ENCODE measurements at regions not wholly inside any gene's neighbourhood (a gene's known extent, or its start where the extent isn't known, plus 50 kb on each side); places are given as distances from the start of the nearest gene placed in this dataset.

DNA sequence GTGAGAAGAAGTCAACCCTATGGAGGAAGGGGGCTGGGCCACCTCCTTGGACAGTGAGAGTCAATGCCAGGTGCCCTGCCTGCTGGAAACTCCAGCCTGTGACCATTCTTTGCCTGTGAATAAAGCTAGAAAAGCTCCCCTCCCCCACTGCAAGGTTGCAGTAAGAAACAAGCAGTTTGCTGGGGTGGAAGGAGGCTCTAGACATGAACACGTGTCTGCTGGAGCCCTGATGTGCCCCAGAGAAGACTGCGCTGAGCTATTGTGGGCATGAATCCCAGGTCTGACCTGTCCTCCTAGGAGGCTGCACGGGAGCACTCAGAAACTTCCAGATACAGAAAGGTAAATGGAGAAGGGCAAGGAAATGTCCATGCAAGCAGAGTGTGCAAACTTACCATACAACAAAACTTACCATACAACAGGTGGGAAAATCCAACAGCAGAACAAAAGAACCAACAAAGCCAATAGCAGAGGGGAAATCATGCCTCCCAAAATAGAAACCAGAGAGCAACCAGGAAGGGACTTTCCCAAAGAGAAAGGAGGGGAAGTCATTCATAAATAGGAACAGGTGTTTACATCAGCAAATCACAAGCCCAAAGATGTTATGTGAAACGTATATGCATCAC is 278.7 kb downstream of the BCL2 start:
- POLR2A ChIA-PET: no interaction called here
- intact Hi-C loops (cut with micrococcal nuclease; ENCODE audit: unreplicated experiment): no loop called here
- Histone ChIP-seq H4K20me1 (ENCODE audit: insufficient read depth, low read length) (no peaks in the 10 kb centered on the region), H3K9me3 (ENCODE audit: low read length) (no peaks in the 10 kb centered on the region), H3K9ac (ENCODE audit: insufficient read depth, low read depth, low read length) (no peak overlapping the region), H2AFZ (ENCODE audit: low read length) (no peak overlapping the region), H3K27ac (ENCODE audit: extremely low read length, insufficient read depth, low read length) (no peak overlapping the region), H3K27me3 (ENCODE audit: control insufficient read depth in 1 of 2, insufficient read depth in 2 of 2, low read length in 2 of 2) (no peaks in the 10 kb centered on the region), H3K36me3 (replicated peaks in 1 of 2; ENCODE audit: control insufficient read depth in 1 of 2, insufficient read depth in 2 of 2, low read length in 2 of 2) (no peaks in the 10 kb centered on the region), H3K4me1 (ENCODE audit: insufficient read depth, low read length) (no peaks in the 10 kb centered on the region), H3K4me3 (replicated peaks in 1 of 3; ENCODE audit: insufficient read depth in 1 of 3, low read depth in 2 of 3, low read length in 3 of 3) (no peak overlapping the region), H3K79me2 (ENCODE audit: insufficient read depth, low read length) (no peaks in the 10 kb centered on the region), H3K4me2 (ENCODE audit: low read depth, low read length) (no peak overlapping the region)
- WGBS (ENCODE audit: low lambda C conversion rate): 16% methylated on average over 4 of the region's 4 CpGs
- in situ Hi-C loops (cut with HindIII; ENCODE audit: extremely low pct_ligation_motif_present, low pct_unique_long_range_greater_than_20kb): no loop called here
- BruUV-seq (replicated peaks): no TSS peak
- no peak for DNase-seq (ENCODE audit: low spot score)
- no peak for TF ChIP-seq ZNF530 (CRISPR knock-in tag; IDR thresholded peaks at IDR 0.05; ENCODE audit: low read depth)
- no peak for TF ChIP-seq ARNT2 (CRISPR knock-in tag; IDR thresholded peaks at IDR 0.05; ENCODE audit: low read depth)
- no peak for TF ChIP-seq IRX3 (CRISPR knock-in tag; IDR thresholded peaks at IDR 0.05; ENCODE audit: borderline replicate concordance, low read depth)
- TF ChIP-seq GTF3A (CRISPR knock-in tag; conservative IDR thresholded peaks at IDR 0.05): no peak
- TF ChIP-seq ZNF232 (CRISPR knock-in tag; IDR thresholded peaks at IDR 0.05; ENCODE audit: borderline replicate concordance): no peak
- TF ChIP-seq SMC3 (IDR thresholded peaks at IDR 0.05; ENCODE audit: low read length): no peak
- no peak for TF ChIP-seq ZNF276 (CRISPR knock-in tag; IDR thresholded peaks at IDR 0.05; ENCODE audit: low read depth)
- TF ChIP-seq, protein P1, sequence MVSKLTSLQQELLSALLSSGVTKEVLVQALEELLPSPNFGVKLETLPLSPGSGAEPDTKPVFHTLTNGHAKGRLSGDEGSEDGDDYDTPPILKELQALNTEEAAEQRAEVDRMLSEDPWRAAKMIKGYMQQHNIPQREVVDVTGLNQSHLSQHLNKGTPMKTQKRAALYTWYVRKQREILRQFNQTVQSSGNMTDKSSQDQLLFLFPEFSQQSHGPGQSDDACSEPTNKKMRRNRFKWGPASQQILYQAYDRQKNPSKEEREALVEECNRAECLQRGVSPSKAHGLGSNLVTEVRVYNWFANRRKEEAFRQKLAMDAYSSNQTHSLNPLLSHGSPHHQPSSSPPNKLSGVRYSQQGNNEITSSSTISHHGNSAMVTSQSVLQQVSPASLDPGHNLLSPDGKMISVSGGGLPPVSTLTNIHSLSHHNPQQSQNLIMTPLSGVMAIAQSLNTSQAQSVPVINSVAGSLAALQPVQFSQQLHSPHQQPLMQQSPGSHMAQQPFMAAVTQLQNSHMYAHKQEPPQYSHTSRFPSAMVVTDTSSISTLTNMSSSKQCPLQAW (CRISPR knock-in tag; IDR thresholded peaks at IDR 0.05): no peak
- TF ChIP-seq KLF13 (CRISPR knock-in tag; IDR thresholded peaks at IDR 0.05): no peak
- TF ChIP-seq, protein P2, sequence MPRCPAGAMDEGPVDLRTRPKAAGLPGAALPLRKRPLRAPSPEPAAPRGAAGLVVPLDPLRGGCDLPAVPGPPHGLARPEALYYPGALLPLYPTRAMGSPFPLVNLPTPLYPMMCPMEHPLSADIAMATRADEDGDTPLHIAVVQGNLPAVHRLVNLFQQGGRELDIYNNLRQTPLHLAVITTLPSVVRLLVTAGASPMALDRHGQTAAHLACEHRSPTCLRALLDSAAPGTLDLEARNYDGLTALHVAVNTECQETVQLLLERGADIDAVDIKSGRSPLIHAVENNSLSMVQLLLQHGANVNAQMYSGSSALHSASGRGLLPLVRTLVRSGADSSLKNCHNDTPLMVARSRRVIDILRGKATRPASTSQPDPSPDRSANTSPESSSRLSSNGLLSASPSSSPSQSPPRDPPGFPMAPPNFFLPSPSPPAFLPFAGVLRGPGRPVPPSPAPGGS (CRISPR knock-in tag; IDR thresholded peaks at IDR 0.05): no peak
- no peak for TF ChIP-seq BCL6 (CRISPR knock-in tag; IDR thresholded peaks at IDR 0.05)
- no peak for TF ChIP-seq MBNL3 (CRISPR knock-in tag; conservative IDR thresholded peaks at IDR 0.05)
- no peak for TF ChIP-seq MTA3 (CRISPR knock-in tag; IDR thresholded peaks at IDR 0.05)
- no peak for ATAC-seq
- FAIRE-seq: no peak
- CTCF ChIA-PET (ENCODE audit: low intra/inter-chr PET ratio, low total read pairs): no interaction called here

Data from HepG2 (cell line).